GM12878 (cell line): ENCODE measurements at regions not wholly inside any gene's neighbourhood (a gene's known extent, or its start where the extent isn't known, plus 50 kb on each side); places are given as distances from the start of the nearest gene placed in this dataset.
"Not testable (repeated sequence)": the region's sequence is repeated elsewhere in the genome, so short reads cannot be mapped to it uniquely, and the experiment has no call there.

Source experiments
- ATAC-seq: fragments of 200-7000 bp; cut with Tn5 transposase; 3 replicates; pipeline ENCODE4 v1.9.1; 2020; ENCODE audit warnings: mild to moderate bottlenecking, moderate library complexity
- BruUV-seq: library from RNA; stranded (reverse); fragments of 400-500 nt; replicated peaks from 2 replicates; lab custom pipeline; 2021; lab: Mats Ljungman, UMichigan
- CTCF ChIA-PET: fragments of 300-600 bp; sonication (Branson Sonifier 250); formaldehyde crosslinking; extraction: SDS; loops from one replicate; lab custom pipeline; 2021; ENCODE audit warnings: inconsistent platforms; lab: Yijun Ruan, JAX
- POLR2A ChIA-PET: fragments of 350-600 bp; formaldehyde crosslinking; extraction: SDS; loops from one replicate; lab custom pipeline; 2021; ENCODE audit warnings: inconsistent platforms; lab: Charles Lee
- RAD21 ChIA-PET: fragments of 300-600 bp; sonication (Branson Sonifier 250); formaldehyde crosslinking; loops from one replicate; lab custom pipeline; 2023; ENCODE audit warnings: antibody characterized with exemption; ENCODE audit not compliant: unreplicated experiment; lab: Charles Lee
- SMC1A ChIA-PET: fragments of 300-600 bp; sonication (Branson Sonifier 250); formaldehyde crosslinking; loops from one replicate; lab custom pipeline; 2023; ENCODE audit not compliant: unreplicated experiment, uncharacterized antibody; lab: Charles Lee
- DNase-seq: peaks from one replicate; pipeline ENCODE4 v3.0.0-alpha.2; 2011; ENCODE audit warnings: low read depth, low spot score
- FAIRE-seq: peaks from 3 replicates; lab custom pipeline; 2011; peaks lifted over from hg19 to GRCh38; lab: Jason Lieb, UNC
- H2AFZ ChIP-seq: 2 replicates; pipeline ENCODE4 v1.6.0; 2011; ENCODE audit warnings: low read depth, low read length, control low read depth; ENCODE audit not compliant: control insufficient read depth
- H3K27ac ChIP-seq: 2 replicates; pipeline ENCODE4 v1.5.1; 2011; ENCODE audit warnings: control low read depth; ENCODE audit not compliant: control insufficient read depth, insufficient read depth
- H3K27me3 ChIP-seq, 2 experiments: replicated peaks in 1 of 2; 2 replicates each; pipeline versions ENCODE4 v1.6.0 to v1.6.1; 2011; ENCODE audit warnings: low read length in 1 of 2; ENCODE audit not compliant: control insufficient read depth in 2 of 2, insufficient read depth in 2 of 2
- H3K36me3 ChIP-seq, 2 experiments: 2 replicates each; pipeline ENCODE4 v1.5.1; 2011; ENCODE audit warnings: low read length in 1 of 2; ENCODE audit not compliant: control insufficient read depth in 2 of 2, insufficient read depth in 2 of 2
- H3K4me1 ChIP-seq: 2 replicates; pipeline ENCODE4 v1.6.1; 2011; ENCODE audit warnings: mild to moderate bottlenecking, low read length, moderate library complexity, mixed read lengths; ENCODE audit not compliant: control insufficient read depth, insufficient read depth
- H3K4me2 ChIP-seq: 2 replicates; pipeline ENCODE4 v1.6.0; 2011; ENCODE audit warnings: control low read depth; ENCODE audit not compliant: control insufficient read depth, insufficient read depth
- H3K4me3 ChIP-seq: fragments of 200-600 bp; sonication (generic); 2 replicates; pipeline ENCODE4 v1.5.1; 2016
- H3K79me2 ChIP-seq: 2 replicates; pipeline ENCODE4 v1.6.0; 2011; ENCODE audit warnings: low read length; ENCODE audit not compliant: control insufficient read depth, insufficient read depth
- H3K9ac ChIP-seq: 2 replicates; pipeline ENCODE4 v1.8.0; 2011; ENCODE audit warnings: low read length, control low read depth, mixed read lengths; ENCODE audit not compliant: control insufficient read depth, insufficient read depth
- H3K9me3 ChIP-seq: replicated peaks from 3 replicates; pipeline ENCODE4 v1.5.1; 2011; ENCODE audit warnings: mild to moderate bottlenecking, low read length; ENCODE audit not compliant: control insufficient read depth, insufficient read depth
- H4K20me1 ChIP-seq: 2 replicates; pipeline ENCODE4 v1.6.0; 2011; ENCODE audit not compliant: control insufficient read depth, insufficient read depth
- EED ChIP-seq: sonication (generic); IDR thresholded peaks from 2 replicates; pipeline ENCODE4 v1.6.1; 2016; ENCODE audit warnings: antibody characterized with exemption, low read depth
- IKZF2 ChIP-seq, 2 experiments: fragments of 450-650 bp; IDR thresholded peaks; 2 replicates each; pipeline ENCODE4 v1.6.1; 2017; ENCODE audit warnings: mild to moderate bottlenecking in 2 of 2, moderate library complexity in 2 of 2
- MEF2B ChIP-seq: fragments of 450-650 bp; IDR thresholded peaks from 2 replicates; pipeline ENCODE4 v1.6.1; 2018; ENCODE audit warnings: mild to moderate bottlenecking, moderate library complexity; ENCODE audit not compliant: partially characterized antibody, poor library complexity, severe bottlenecking
- NFYB ChIP-seq: IDR thresholded peaks from 2 replicates; pipeline ENCODE4 v1.6.1; 2011; ENCODE audit warnings: low read depth, mild to moderate bottlenecking, low read length, improper control_type of control experiment, moderate library complexity; ENCODE audit not compliant: insufficient read depth
- POLR2AphosphoS2 ChIP-seq: IDR thresholded peaks from 2 replicates; pipeline ENCODE4 v1.6.1; 2011; ENCODE audit warnings: low read depth, mild to moderate bottlenecking, low read length, improper control_type of control experiment, moderate library complexity
- ZNF207 ChIP-seq: fragments of 450-650 bp; IDR thresholded peaks from 2 replicates; pipeline ENCODE4 v1.6.1; 2014; ENCODE audit warnings: antibody characterized with exemption, mild to moderate bottlenecking, borderline replicate concordance
- ZNF274 ChIP-seq: IDR thresholded peaks from one replicate; pipeline ENCODE4 v1.8.0; 2011; ENCODE audit not compliant: insufficient read length, insufficient read depth
- WGBS: methylation state at CpG from one replicate; pipeline ENCODE4 v1.1.6; 2016; ENCODE audit warnings: low lambda C conversion rate; ENCODE audit not compliant: insufficient replicate concordance, insufficient coverage; ENCODE audit errors: missing lambda C conversion rate; 5-methylcytosine and 5-hydroxymethylcytosine counted together
- in situ Hi-C: fragments of 300-500 bp; cut with MboI; formaldehyde crosslinking; loops from 9 replicates; pipeline ENCODE4 v1.14.3; 2018; ENCODE audit warnings: mixed read lengths
- intact Hi-C: fragments of 100-400 bp; cut with micrococcal nuclease; formaldehyde crosslinking; loops from one replicate; pipeline ENCODE4 v1.14.2; 2022; ENCODE audit not compliant: unreplicated experiment

DNA sequence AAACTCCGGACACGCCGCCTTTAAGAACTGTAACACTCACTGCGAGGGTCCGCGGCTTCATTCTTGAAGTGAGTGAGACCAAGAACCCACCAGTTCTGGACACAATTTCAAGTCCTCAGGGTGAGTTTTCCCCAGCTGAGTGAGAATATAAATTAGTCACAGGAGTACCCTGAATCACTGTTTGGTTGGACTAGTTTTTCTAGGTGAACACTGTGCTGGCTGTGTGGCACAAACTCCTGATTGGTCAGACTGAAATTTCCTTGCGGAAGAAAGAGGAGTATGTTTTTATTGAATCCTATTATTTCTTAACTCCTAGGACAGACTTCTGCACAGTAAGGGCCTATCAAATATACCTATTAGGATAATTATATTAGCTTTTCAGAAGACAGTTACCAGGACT lies 288.1 kb upstream of the UBE2E3 start:
- Histone ChIP-seq H3K9ac (no peak overlapping the region), H3K4me2 (no peak overlapping the region), H3K9me3 (no peaks in the 10 kb centered on the region), H3K4me1 (no peaks in the 10 kb centered on the region), H4K20me1 (no peaks in the 10 kb centered on the region), H3K4me3 (no peak overlapping the region), H3K36me3 (no peaks in the 10 kb centered on the region), H3K27me3 (no peaks in the 10 kb centered on the region), H2AFZ (no peak overlapping the region), H3K79me2 (no peaks in the 10 kb centered on the region), H3K27ac (no peak overlapping the region)
- DNase-seq = no peak
- no TSS peak for BruUV-seq
- SMC1A ChIA-PET = no interaction called here
- POLR2A ChIA-PET = no interaction called here
- TF ChIP-seq POLR2AphosphoS2 (no peak), NFYB (0 out of 2 replicates have a peak, but pooled peaks have one; percentile 20), IKZF2 (IDR thresholded peaks at IDR 0.05) (no peak), ZNF274 (no peak), ZNF207 (no peak), EED (no peak), MEF2B (no peak)
- in situ Hi-C loops (no loop called here), intact Hi-C loops (no loop called here)
- no peak for ATAC-seq
- RAD21 ChIA-PET = no interaction called here
- WGBS = 91% methylated on average over 7 of the region's 7 CpGs
- no peak for FAIRE-seq
- CTCF ChIA-PET = no interaction called here

DNA sequence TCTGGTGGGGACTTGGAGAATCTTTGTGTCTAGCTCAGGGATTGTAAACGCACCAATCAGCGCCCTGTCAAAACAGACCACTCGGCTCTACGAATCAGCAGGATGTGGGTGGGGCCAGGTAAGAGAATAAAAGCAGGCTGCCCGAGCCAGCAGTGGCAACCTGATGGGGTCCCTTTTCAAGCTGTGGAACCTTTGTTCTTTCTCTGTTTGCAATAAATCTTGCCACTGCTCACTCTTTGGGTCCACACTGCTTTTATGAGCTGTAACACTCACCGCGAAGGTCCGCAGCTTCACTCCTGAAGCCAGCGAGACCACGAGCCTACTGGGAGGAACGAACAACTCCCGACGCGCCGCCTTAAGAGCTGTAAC lies 288.6 kb upstream of the UBE2E3 start:
- POLR2A ChIA-PET, RAD21 ChIA-PET: not testable (repeated sequence)

DNA sequence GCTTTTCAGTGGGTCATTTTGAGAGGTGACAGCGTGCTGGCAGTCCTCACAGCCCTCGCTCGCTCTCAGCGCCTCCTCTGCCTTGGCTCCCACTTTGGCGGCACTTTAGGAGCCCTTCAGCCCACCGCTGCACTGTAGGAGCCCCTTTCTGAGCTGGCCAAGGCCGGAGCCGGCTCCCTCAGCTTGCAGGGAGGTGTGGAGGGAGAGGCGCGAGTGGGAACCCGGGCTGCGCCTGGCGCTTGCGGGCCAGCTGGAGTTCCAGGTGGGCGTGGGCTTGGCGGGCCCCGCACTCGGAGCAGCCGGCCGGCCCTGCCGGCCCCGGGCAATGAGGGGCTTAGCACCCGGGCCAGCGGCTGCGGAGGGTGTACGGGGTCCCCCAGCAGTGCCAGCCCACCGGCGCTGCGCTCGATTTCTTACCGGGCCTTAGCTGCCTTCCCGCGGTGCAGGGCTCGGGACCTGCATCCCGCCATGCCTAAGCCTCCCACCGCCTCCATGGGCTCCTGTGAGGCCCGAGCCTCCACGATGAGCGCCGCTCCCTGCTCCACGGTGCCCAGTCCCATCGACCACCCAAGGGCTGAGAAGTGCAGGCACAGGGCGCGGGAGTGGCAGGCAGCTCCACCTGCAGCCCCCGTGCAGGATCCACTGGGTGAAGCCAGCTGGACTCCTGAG lies 289.1 kb upstream of the UBE2E3 start:
- H2AFZ ChIP-seq, in situ Hi-C loops, H3K9ac ChIP-seq, H3K4me2 ChIP-seq, H4K20me1 ChIP-seq, H3K36me3 ChIP-seq, intact Hi-C loops, BruUV-seq, CTCF ChIA-PET, H3K4me3 ChIP-seq, H3K27me3 ChIP-seq, H3K4me1 ChIP-seq, DNase-seq, ATAC-seq, H3K27ac ChIP-seq, H3K79me2 ChIP-seq, FAIRE-seq, RAD21 ChIA-PET, SMC1A ChIA-PET, POLR2A ChIA-PET, H3K9me3 ChIP-seq: not testable (repeated sequence)
- 52% methylated on average over 29 of the region's 45 CpGs for WGBS

More for the DNA sequence above, 288.6 kb upstream of the UBE2E3 start:
- H3K27ac ChIP-seq, FAIRE-seq, H3K27me3 ChIP-seq, ATAC-seq, DNase-seq, intact Hi-C loops, H3K4me3 ChIP-seq, H3K9ac ChIP-seq, in situ Hi-C loops, BruUV-seq, H3K9me3 ChIP-seq, H3K79me2 ChIP-seq, CTCF ChIA-PET, SMC1A ChIA-PET, H3K4me2 ChIP-seq, H4K20me1 ChIP-seq, H2AFZ ChIP-seq, H3K36me3 ChIP-seq, H3K4me1 ChIP-seq: not testable (repeated sequence)
- WGBS = 74% methylated on average over 15 of the region's 15 CpGs
